ENCODE measurements at regions not wholly inside any gene's neighbourhood (a gene's known extent, or its start where the extent isn't known, plus 50 kb on each side); places are given as distances from the start of the nearest gene placed in this dataset.

DNA sequence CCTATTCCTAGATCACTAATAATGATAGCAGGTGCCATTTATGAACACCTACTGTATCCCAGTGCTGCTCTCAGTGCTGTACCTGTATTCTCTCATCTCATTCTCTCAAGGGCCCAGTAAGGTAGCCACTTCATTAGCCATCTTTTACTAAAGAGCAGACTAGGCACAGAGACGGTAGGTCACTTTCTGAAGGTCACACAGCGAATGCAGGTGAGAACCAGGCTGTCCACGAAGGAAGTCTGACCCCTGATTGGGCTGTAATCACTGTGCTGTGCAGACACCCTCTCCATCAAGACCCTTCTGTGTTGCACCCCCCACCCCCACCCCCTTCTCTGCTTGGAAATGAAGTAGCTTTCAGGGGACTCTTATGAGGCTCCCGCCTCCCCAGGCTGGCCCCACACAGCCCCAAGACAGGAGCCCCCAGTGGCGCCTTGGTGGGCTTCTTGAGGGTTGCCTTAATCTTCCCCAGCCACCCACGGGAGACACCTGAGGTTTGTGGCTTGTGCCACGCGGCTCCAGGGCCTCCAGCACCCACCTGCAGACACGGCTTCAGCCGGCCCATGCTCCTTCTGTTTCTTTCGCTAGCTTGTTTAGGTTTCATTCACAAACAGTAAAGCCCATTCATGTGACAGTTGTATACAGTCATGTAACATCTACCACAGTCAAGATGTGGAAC lies 81.7 kb upstream of the FAM20C start:
- TF ChIP-seq ZC3H10 (CRISPR knock-in tag; IDR thresholded peaks at IDR 0.05) = no peak
- TF ChIP-seq, protein P1, sequence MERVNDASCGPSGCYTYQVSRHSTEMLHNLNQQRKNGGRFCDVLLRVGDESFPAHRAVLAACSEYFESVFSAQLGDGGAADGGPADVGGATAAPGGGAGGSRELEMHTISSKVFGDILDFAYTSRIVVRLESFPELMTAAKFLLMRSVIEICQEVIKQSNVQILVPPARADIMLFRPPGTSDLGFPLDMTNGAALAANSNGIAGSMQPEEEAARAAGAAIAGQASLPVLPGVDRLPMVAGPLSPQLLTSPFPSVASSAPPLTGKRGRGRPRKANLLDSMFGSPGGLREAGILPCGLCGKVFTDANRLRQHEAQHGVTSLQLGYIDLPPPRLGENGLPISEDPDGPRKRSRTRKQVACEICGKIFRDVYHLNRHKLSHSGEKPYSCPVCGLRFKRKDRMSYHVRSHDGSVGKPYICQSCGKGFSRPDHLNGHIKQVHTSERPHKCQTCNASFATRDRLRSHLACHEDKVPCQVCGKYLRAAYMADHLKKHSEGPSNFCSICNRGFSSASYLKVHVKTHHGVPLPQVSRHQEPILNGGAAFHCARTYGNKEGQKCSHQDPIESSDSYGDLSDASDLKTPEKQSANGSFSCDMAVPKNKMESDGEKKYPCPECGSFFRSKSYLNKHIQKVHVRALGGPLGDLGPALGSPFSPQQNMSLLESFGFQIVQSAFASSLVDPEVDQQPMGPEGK (CRISPR knock-in tag; IDR thresholded peaks at IDR 0.05; ENCODE audit: borderline replicate concordance) = no peak
- TF ChIP-seq ZFP30 (CRISPR knock-in tag; IDR thresholded peaks at IDR 0.05) = no peak
- no peak for TF ChIP-seq PPARA (CRISPR knock-in tag; IDR thresholded peaks at IDR 0.05; ENCODE audit: borderline replicate concordance)
- TF ChIP-seq, protein P2, sequence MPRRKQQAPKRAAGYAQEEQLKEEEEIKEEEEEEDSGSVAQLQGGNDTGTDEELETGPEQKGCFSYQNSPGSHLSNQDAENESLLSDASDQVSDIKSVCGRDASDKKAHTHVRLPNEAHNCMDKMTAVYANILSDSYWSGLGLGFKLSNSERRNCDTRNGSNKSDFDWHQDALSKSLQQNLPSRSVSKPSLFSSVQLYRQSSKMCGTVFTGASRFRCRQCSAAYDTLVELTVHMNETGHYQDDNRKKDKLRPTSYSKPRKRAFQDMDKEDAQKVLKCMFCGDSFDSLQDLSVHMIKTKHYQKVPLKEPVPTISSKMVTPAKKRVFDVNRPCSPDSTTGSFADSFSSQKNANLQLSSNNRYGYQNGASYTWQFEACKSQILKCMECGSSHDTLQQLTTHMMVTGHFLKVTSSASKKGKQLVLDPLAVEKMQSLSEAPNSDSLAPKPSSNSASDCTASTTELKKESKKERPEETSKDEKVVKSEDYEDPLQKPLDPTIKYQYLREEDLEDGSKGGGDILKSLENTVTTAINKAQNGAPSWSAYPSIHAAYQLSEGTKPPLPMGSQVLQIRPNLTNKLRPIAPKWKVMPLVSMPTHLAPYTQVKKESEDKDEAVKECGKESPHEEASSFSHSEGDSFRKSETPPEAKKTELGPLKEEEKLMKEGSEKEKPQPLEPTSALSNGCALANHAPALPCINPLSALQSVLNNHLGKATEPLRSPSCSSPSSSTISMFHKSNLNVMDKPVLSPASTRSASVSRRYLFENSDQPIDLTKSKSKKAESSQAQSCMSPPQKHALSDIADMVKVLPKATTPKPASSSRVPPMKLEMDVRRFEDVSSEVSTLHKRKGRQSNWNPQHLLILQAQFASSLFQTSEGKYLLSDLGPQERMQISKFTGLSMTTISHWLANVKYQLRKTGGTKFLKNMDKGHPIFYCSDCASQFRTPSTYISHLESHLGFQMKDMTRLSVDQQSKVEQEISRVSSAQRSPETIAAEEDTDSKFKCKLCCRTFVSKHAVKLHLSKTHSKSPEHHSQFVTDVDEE (CRISPR knock-in tag; IDR thresholded peaks at IDR 0.05) = no peak
- TF ChIP-seq, protein P3, sequence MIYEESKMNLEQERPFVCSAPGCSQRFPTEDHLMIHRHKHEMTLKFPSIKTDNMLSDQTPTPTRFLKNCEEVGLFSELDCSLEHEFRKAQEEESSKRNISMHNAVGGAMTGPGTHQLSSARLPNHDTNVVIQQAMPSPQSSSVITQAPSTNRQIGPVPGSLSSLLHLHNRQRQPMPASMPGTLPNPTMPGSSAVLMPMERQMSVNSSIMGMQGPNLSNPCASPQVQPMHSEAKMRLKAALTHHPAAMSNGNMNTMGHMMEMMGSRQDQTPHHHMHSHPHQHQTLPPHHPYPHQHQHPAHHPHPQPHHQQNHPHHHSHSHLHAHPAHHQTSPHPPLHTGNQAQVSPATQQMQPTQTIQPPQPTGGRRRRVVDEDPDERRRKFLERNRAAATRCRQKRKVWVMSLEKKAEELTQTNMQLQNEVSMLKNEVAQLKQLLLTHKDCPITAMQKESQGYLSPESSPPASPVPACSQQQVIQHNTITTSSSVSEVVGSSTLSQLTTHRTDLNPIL (CRISPR knock-in tag; IDR thresholded peaks at IDR 0.05; ENCODE audit: low read depth) = no peak
- TF ChIP-seq ZNF8 (CRISPR knock-in tag; IDR thresholded peaks at IDR 0.05) = no peak
- TF ChIP-seq ARNTL (CRISPR knock-in tag; IDR thresholded peaks at IDR 0.05; ENCODE audit: borderline replicate concordance, low read depth) = no peak
- TF ChIP-seq TOX (CRISPR knock-in tag; IDR thresholded peaks at IDR 0.05; ENCODE audit: borderline replicate concordance) = no peak
- TF ChIP-seq OSR1 (CRISPR knock-in tag; IDR thresholded peaks at IDR 0.05) = no peak
- no peak for TF ChIP-seq SNAI2 (CRISPR knock-in tag; IDR thresholded peaks at IDR 0.05)
- no peak for TF ChIP-seq RARB (CRISPR knock-in tag; IDR thresholded peaks at IDR 0.05)
- TF ChIP-seq GLIS3 (CRISPR knock-in tag; IDR thresholded peaks at IDR 0.05) = no peak
